Muscle of back (tissue), 3 donors: ENCODE measurements at regions not wholly inside any gene's neighbourhood (a gene's known extent, or its start where the extent isn't known, plus 50 kb on each side); places are given as distances from the start of the nearest gene placed in this dataset.

Experiments
- DNase-seq, 3 donors: peaks; one replicate each; pipeline versions ENCODE4 v3.0.0 to v3.0.0-alpha.2; 2013

- DNase-seq = no peak
Observed at GRCh38 chr4:59238212-59238611, 1961.9 kb upstream of the ADGRL3 start.

- no peak for DNase-seq
Observed at GRCh38 chr4:59240011-59240410, 1960.1 kb upstream of the ADGRL3 start.

- no peak for DNase-seq
Observed at GRCh38 chr4:59243038-59243437, 1957.1 kb upstream of the ADGRL3 start.

GRCh38 chr4:59247032-59247431 lies 1953.1 kb upstream of the ADGRL3 start:
- peak in 1 of 3 donors; percentile 5 for DNase-seq

GRCh38 chr4:59248313-59248712 lies 1951.8 kb upstream of the ADGRL3 start:
- DNase-seq = no peak

- DNase-seq = no peak
Observed at GRCh38 chr4:59249110-59249509, 1951.0 kb upstream of the ADGRL3 start.

GRCh38 chr4:59258002-59258401 lies 1942.1 kb upstream of the ADGRL3 start:
- no peak for DNase-seq

- DNase-seq = no peak
Observed at GRCh38 chr4:59307609-59308008, 1892.5 kb upstream of the ADGRL3 start.

- DNase-seq = no peak
Observed at GRCh38 chr4:59314637-59315036, 1885.5 kb upstream of the ADGRL3 start.

- no peak for DNase-seq
Observed at GRCh38 chr4:59339631-59340030, 1860.5 kb upstream of the ADGRL3 start.

- peak in 1 of 3 donors; percentile 16 for DNase-seq
Observed at GRCh38 chr4:59341506-59341905, 1858.6 kb upstream of the ADGRL3 start.

GRCh38 chr4:59348949-59349348 lies 1851.2 kb upstream of the ADGRL3 start:
- no peak for DNase-seq

- no peak for DNase-seq
Observed at GRCh38 chr4:59369229-59369628, 1830.9 kb upstream of the ADGRL3 start.

- no peak for DNase-seq
Observed at GRCh38 chr4:59374416-59374815, 1825.7 kb upstream of the ADGRL3 start.

GRCh38 chr4:59380841-59381366 lies 1819.2 kb upstream of the ADGRL3 start:
- no peak for DNase-seq

- DNase-seq = no peak
Observed at GRCh38 chr4:59381591-59381990, 1818.5 kb upstream of the ADGRL3 start.

GRCh38 chr4:59387759-59388758 lies 1812.1 kb upstream of the ADGRL3 start:
- DNase-seq = no peak

- no peak for DNase-seq
Observed at GRCh38 chr4:59393780-59394179, 1806.3 kb upstream of the ADGRL3 start.

- no peak for DNase-seq
Observed at GRCh38 chr4:59400334-59400733, 1799.8 kb upstream of the ADGRL3 start.

- DNase-seq = no peak
Observed at GRCh38 chr4:59409647-59410046, 1790.5 kb upstream of the ADGRL3 start.

GRCh38 chr4:59412739-59413138 lies 1787.4 kb upstream of the ADGRL3 start:
- DNase-seq = no peak

- no peak for DNase-seq
Observed at GRCh38 chr4:59455751-59456150, 1744.4 kb upstream of the ADGRL3 start.

- no peak for DNase-seq
Observed at GRCh38 chr4:59457576-59457975, 1742.5 kb upstream of the ADGRL3 start.
